HepG2 (cell line): ENCODE measurements at regions not wholly inside any gene's neighbourhood (a gene's known extent, or its start where the extent isn't known, plus 50 kb on each side); places are given as distances from the start of the nearest gene placed in this dataset.

ENCODE experiments used
- EP300 ChIP-seq, 3 experiments: sonication (generic) in 1 of 3; formaldehyde crosslinking in 1 of 3; IDR thresholded peaks; 2 replicates each; pipeline versions ENCODE4 v1.5.1 to v1.6.1; 2011 to 2020; ENCODE audit warnings: low read depth in 2 of 3, low read length in 2 of 3, borderline replicate concordance in 1 of 3, improper control_type of control experiment in 1 of 3, mild to moderate bottlenecking in 1 of 3, missing genetic modification reagents in 1 of 3, moderate library complexity in 1 of 3
- HNRNPLL ChIP-seq: fragments of 200-400 bp; formaldehyde crosslinking; IDR thresholded peaks from 2 replicates; pipeline ENCODE4 v1.6.1; 2017; ENCODE audit warnings: mild to moderate bottlenecking, low read depth, low read length; ENCODE audit not compliant: poor library complexity, severe bottlenecking
- POLR2A ChIP-seq, 2 experiments: IDR thresholded peaks; 2 replicates each; pipeline ENCODE4 v1.6.1; 2011; ENCODE audit warnings: low read depth in 2 of 2, low read length in 2 of 2, mild to moderate bottlenecking in 1 of 2, moderate library complexity in 1 of 2; ENCODE audit not compliant: insufficient read depth in 1 of 2
- SMARCC2 ChIP-seq: fragments of 450-650 bp; IDR thresholded peaks from 2 replicates; pipeline ENCODE4 v1.6.1; 2017; ENCODE audit warnings: antibody characterized with exemption, mild to moderate bottlenecking
- TAF15 ChIP-seq: fragments of 200-400 bp; formaldehyde crosslinking; IDR thresholded peaks from one replicate; pipeline ENCODE4 v1.6.1; 2018; ENCODE audit warnings: mild to moderate bottlenecking, low read depth, low read length; ENCODE audit not compliant: poor library complexity, severe bottlenecking
- WIZ ChIP-seq: sonication (generic); formaldehyde crosslinking; IDR thresholded peaks from 2 replicates; pipeline ENCODE4 v1.5.1; 2020; ENCODE audit warnings: mild to moderate bottlenecking, missing genetic modification reagents
- ZBTB7A ChIP-seq: sonication (generic); formaldehyde crosslinking; IDR thresholded peaks from 2 replicates; pipeline ENCODE4 v1.8.0; 2022; ENCODE audit warnings: mild to moderate bottlenecking, missing genetic modification reagents
- ZNF274 ChIP-seq: sonication (generic); formaldehyde crosslinking; IDR thresholded peaks from 2 replicates; pipeline ENCODE4 v1.5.1; 2020; ENCODE audit warnings: mild to moderate bottlenecking, missing genetic modification reagents
- ZSCAN29 ChIP-seq: sonication (generic); formaldehyde crosslinking; conservative IDR thresholded peaks from 2 replicates; pipeline ENCODE4 v1.4.0; 2020; ENCODE audit warnings: mild to moderate bottlenecking, missing genetic modification reagents
- TF ChIP-seq, protein P1 (sequence below): sonication (generic); formaldehyde crosslinking; IDR thresholded peaks from 2 replicates; pipeline ENCODE4 v1.5.1; 2020; ENCODE audit warnings: missing genetic modification reagents, mild to moderate bottlenecking, borderline replicate concordance
- TF ChIP-seq, protein P2 (sequence below): sonication (generic); formaldehyde crosslinking; conservative IDR thresholded peaks from 2 replicates; pipeline ENCODE4 v1.4.0; 2020; ENCODE audit warnings: missing genetic modification reagents
- TF ChIP-seq, protein P3 (sequence below): conservative IDR thresholded peaks from 2 replicates; pipeline ENCODE4 v1.6.1; 2018; ENCODE audit warnings: missing genetic modification reagents
- TF ChIP-seq, protein P4 (sequence below): sonication (generic); formaldehyde crosslinking; IDR thresholded peaks from 2 replicates; pipeline ENCODE4 v1.4.0; 2020; ENCODE audit warnings: mild to moderate bottlenecking, missing genetic modification reagents
- TF ChIP-seq, protein P5 (sequence below): sonication (generic); formaldehyde crosslinking; IDR thresholded peaks from 2 replicates; pipeline ENCODE4 v1.5.0; 2020; ENCODE audit warnings: mild to moderate bottlenecking, missing genetic modification reagents, moderate library complexity

DNA sequence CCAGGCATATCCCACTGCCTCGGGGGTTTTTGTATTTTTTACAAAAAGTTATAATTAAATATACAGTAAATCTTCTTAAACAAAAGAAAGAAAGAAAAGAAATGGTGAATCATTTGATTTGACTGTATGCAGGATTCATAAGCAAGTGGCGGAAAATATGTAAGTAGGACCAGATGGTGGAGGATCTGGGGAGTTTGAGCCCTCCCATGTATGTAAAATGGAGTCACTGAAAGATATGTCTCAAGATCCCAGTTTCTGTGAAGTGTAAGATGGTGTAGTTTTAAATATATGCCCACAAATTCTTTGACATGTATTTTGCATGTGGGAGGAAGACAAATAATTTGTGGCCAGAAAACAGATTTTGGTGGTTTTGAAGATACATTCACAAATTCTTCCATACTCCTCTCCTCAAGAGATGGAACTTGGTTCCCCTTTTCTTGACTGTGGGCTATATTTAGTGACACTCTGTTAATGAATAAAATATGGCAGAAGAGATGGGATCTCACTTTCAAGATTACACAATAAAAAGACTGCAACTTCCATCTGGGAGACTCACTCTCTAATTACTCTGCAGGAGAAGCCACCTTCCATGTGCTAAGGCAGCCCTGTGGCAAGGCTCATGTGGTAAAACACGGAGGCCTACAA lies 133.6 kb upstream of the S100G start:
- TF ChIP-seq, protein P1, sequence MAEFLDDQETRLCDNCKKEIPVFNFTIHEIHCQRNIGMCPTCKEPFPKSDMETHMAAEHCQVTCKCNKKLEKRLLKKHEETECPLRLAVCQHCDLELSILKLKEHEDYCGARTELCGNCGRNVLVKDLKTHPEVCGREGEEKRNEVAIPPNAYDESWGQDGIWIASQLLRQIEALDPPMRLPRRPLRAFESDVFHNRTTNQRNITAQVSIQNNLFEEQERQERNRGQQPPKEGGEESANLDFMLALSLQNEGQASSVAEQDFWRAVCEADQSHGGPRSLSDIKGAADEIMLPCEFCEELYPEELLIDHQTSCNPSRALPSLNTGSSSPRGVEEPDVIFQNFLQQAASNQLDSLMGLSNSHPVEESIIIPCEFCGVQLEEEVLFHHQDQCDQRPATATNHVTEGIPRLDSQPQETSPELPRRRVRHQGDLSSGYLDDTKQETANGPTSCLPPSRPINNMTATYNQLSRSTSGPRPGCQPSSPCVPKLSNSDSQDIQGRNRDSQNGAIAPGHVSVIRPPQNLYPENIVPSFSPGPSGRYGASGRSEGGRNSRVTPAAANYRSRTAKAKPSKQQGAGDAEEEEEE (CRISPR knock-in tag): no peak
- TF ChIP-seq, protein P2, sequence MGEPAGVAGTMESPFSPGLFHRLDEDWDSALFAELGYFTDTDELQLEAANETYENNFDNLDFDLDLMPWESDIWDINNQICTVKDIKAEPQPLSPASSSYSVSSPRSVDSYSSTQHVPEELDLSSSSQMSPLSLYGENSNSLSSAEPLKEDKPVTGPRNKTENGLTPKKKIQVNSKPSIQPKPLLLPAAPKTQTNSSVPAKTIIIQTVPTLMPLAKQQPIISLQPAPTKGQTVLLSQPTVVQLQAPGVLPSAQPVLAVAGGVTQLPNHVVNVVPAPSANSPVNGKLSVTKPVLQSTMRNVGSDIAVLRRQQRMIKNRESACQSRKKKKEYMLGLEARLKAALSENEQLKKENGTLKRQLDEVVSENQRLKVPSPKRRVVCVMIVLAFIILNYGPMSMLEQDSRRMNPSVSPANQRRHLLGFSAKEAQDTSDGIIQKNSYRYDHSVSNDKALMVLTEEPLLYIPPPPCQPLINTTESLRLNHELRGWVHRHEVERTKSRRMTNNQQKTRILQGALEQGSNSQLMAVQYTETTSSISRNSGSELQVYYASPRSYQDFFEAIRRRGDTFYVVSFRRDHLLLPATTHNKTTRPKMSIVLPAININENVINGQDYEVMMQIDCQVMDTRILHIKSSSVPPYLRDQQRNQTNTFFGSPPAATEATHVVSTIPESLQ (CRISPR knock-in tag): no peak
- TF ChIP-seq WIZ (CRISPR knock-in tag): no peak
- TF ChIP-seq EP300 (IDR thresholded peaks at IDR 0.05; ENCODE audit: low read depth in 2 of 2, low read length in 2 of 2): no peak
- TF ChIP-seq EP300 (CRISPR knock-in tag; IDR thresholded peaks at IDR 0.05; ENCODE audit: borderline replicate concordance): no peak
- no peak for TF ChIP-seq HNRNPLL
- TF ChIP-seq, protein P3, sequence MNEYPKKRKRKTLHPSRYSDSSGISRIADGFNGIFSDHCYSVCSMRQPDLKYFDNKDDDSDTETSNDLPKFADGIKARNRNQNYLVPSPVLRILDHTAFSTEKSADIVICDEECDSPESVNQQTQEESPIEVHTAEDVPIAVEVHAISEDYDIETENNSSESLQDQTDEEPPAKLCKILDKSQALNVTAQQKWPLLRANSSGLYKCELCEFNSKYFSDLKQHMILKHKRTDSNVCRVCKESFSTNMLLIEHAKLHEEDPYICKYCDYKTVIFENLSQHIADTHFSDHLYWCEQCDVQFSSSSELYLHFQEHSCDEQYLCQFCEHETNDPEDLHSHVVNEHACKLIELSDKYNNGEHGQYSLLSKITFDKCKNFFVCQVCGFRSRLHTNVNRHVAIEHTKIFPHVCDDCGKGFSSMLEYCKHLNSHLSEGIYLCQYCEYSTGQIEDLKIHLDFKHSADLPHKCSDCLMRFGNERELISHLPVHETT: no peak
- no peak for TF ChIP-seq POLR2A (IDR thresholded peaks at IDR 0.05; ENCODE audit: insufficient read depth in 1 of 2, low read depth in 2 of 2, low read length in 2 of 2)
- TF ChIP-seq TAF15: no peak
- TF ChIP-seq, protein P4, sequence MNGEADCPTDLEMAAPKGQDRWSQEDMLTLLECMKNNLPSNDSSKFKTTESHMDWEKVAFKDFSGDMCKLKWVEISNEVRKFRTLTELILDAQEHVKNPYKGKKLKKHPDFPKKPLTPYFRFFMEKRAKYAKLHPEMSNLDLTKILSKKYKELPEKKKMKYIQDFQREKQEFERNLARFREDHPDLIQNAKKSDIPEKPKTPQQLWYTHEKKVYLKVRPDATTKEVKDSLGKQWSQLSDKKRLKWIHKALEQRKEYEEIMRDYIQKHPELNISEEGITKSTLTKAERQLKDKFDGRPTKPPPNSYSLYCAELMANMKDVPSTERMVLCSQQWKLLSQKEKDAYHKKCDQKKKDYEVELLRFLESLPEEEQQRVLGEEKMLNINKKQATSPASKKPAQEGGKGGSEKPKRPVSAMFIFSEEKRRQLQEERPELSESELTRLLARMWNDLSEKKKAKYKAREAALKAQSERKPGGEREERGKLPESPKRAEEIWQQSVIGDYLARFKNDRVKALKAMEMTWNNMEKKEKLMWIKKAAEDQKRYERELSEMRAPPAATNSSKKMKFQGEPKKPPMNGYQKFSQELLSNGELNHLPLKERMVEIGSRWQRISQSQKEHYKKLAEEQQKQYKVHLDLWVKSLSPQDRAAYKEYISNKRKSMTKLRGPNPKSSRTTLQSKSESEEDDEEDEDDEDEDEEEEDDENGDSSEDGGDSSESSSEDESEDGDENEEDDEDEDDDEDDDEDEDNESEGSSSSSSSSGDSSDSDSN: no peak
- no peak for TF ChIP-seq ZSCAN29 (CRISPR knock-in tag)
- no peak for TF ChIP-seq ZBTB7A
- no peak for TF ChIP-seq ZNF274 (CRISPR knock-in tag)
- TF ChIP-seq SMARCC2: no peak
- TF ChIP-seq, protein P5, sequence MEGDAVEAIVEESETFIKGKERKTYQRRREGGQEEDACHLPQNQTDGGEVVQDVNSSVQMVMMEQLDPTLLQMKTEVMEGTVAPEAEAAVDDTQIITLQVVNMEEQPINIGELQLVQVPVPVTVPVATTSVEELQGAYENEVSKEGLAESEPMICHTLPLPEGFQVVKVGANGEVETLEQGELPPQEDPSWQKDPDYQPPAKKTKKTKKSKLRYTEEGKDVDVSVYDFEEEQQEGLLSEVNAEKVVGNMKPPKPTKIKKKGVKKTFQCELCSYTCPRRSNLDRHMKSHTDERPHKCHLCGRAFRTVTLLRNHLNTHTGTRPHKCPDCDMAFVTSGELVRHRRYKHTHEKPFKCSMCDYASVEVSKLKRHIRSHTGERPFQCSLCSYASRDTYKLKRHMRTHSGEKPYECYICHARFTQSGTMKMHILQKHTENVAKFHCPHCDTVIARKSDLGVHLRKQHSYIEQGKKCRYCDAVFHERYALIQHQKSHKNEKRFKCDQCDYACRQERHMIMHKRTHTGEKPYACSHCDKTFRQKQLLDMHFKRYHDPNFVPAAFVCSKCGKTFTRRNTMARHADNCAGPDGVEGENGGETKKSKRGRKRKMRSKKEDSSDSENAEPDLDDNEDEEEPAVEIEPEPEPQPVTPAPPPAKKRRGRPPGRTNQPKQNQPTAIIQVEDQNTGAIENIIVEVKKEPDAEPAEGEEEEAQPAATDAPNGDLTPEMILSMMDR: no peak
